Fibroblast of skin of scalp (primary cell): ENCODE measurements at regions not wholly inside any gene's neighbourhood (a gene's known extent, or its start where the extent isn't known, plus 50 kb on each side); places are given as distances from the start of the nearest gene placed in this dataset.
"Not testable (repeated sequence)": the region's sequence is repeated elsewhere in the genome, so short reads cannot be mapped to it uniquely, and the experiment has no call there.

ENCODE experiments used
- DNase-seq: peaks from one replicate; pipeline ENCODE4 v3.0.0-alpha.2; 2013

DNA sequence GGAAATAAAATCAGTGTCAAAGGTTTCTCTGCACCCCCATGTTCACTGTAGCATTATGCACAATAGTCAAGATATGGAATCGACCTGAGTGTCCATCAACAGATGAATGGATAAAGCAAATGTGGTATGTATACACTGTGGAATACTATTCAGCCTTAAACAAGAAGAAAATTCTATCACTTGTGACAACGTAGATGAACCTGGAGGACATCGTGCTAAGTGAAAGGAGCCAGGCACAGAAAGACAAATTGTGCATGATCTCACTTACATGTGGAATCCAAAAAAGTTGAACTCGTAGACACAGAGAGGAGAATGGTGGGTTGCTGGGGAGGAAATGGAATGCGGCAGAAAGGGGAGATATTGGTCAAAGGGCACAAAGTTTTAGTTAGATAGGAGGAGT, 136.3 kb upstream of the ESR1 start:
- no peak for DNase-seq

DNA sequence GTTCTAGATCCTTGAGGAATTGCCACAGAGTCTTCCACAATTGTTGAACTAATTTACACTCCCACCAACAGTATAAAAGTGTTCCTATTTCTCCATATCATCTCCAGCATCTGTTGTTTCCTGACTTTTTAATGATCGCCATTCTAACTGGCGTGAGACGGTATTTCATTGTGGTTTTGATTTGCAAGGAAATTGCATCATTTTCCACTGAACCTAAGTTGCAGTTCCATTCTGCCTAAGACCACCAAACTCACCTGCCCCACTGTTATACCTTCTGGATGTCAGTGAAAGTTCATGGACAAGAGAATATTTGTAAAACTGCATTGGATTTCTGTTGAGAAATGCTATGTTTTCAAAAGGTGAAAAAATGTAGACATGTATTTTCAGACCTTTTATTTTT, 132.9 kb upstream of the ESR1 start:
- DNase-seq: no peak

DNA sequence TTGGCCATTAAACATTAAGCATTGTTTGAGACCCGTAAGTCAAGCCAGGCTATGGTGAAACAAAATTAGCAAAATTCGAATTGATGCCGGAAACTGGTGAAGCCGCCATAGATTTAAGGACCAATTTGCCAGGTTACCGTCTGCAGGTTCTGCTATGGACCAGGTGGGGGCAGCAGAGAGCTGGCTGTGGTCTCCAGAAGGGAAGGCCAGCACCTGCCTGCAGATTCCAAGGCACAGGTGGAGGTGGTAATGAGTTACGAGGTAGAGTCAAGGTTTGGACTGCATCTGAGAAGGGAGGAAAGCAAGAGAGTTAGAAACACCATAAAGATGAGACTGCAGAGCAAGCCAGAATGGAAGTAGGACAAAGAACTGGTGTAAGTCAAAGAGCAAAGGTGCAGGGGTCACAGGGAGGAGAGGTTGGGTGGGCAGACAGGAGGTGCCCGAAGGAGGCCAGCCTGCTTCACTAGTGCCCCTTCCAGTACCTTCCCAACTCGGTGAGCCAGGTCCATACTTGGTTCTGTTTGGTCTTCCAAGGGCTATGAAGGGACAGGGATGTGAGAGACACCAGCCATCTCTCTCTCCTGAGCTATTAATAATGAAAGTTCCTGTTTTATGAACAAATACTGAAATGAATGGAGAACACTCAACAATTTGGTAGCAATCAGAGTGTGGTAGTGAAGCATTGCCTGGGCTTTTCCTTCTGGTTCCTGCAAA, 131.6 kb upstream of the ESR1 start:
- DNase-seq: peak; percentile 21

DNA sequence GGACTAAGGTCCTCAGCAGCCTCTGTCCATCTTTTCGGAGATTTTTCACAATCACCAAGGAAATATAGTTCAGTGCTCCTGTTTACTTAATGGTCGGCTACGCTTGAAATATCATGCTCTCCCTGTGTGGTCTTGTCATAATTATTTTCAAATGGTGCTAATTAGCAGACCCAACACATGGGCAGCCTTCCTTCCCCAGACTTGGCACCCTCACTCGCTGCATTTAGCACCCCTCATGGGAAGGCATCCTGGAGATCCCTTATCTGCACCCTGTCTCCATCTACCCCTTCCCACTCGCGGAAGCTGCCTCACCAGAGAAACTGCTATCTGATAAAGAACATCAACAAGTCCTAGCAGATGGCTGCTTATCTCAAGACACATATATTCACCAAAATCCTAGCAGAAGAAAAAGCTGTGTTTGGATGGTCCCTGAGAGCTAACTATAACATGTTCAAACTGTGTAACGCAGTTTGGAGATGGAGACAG, 131.0 kb upstream of the ESR1 start:
- no peak for DNase-seq

DNA sequence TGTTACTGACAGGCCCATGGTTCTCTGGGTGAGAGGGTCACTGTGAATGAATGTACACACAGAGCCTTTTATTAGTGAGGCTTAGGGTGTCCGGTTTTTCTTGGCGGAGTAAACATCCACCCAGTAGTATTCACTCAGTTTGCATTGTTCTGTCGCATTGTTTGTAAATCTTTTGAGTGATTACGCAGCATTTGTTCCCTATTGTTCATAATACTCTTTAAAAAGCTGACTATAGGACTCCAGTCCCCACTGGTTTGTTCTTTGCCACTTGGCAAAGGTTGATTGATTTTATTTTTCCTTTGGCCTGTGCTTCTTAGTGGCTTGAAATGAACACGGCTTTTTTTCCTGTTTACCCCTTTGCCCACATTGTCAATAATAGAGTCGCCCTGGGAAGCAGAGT, 130.1 kb upstream of the ESR1 start:
- no peak for DNase-seq

DNA sequence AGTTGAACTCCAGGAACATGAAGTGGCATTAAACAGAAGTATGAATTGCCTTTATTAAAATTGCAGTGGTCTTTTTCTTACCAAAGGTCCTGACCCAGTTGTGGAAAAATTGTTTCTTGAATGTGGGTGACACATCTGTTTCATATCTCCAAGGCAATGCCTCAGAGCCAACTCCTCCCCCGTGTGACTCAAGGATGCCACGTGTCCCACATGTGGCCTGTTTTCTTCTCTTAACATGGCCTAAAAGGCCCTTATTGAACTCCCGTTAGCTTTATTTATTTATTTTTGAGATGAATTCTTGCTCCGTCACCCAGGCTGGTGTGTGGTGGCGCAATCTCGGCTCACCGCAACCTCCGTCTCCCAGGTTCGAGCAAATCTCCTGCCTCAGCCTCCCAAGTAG, 128.4 kb upstream of the ESR1 start:
- peak; percentile 65 for DNase-seq

DNA sequence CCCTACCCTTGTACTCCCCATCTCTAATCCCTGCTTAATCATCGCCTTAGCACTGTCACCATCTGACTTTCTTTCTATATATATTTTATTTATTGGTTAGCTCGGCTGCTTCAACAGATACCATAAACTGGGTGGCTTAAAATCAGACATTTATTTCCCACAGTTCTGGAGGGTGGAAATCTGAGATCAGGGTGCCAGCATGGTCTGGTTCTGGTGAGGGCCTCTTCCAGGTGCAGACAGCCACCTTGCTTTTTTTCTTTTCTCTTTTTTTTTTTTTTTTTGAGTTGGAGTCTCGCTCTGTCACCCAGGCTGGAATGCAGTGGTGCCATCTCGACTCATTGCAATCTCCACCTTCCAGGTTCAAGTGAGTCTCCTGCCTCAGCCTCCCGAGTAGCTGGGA, 127.5 kb upstream of the ESR1 start:
- no peak for DNase-seq

DNA sequence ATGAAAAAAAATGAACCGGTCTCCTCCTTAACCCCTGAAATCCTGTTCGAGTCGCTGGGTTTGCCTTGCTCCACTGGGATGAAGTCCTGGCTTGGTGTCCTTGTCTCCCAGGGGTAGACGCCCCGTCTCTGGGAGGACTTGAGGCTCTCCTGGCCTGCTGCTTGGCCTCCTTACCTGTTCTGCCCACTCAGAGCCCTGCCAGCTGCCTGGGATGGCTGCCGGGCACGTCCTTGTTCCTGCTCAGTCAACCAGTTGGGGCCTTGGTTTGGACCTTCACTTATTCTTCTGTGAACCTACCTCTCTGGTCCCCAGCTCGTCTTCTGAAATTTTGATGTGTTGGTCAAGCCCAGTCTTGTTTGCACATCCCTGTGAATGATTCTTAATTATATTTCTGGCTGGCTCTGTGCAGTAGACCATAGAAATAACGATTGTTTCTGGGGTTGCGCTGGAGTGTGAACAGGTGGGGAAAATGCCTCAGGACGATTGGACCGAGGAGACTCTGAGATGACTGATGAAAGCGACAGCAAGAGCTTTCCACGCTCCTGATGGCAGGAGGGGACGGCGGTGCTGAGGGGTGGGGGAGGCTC, 126.5 kb upstream of the ESR1 start:
- no peak for DNase-seq

DNA sequence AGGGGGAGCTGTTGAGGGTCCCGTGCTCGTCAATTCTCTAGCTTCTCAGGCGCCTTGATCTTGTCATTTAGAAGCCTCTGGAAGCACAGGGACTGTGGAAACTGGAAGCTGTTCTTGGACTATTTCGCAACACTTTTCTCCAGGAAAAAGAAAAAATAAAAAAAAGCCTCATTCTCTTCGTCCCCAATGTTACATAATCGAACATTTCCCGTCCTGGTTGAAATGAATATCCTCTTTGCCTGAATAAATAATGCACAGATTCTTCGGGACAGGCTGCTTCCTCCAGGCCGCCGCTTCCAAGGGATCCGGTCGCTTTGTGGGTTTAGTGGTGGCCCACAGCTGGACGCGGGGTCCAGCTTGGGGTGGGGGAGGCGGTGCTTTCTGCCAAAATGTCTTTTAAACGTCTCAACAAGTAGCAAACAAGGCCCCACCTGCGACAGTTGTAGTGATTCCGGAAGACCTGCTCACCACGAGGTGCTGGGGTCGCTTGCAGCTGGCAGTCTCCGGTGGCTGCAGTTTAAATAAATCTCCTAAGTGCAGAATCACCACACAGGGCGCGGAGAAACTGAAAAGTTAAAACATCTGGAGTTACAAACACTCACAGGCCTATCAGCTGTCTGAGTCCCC, 125.9 kb upstream of the ESR1 start:
- DNase-seq: peak; percentile 2

DNA sequence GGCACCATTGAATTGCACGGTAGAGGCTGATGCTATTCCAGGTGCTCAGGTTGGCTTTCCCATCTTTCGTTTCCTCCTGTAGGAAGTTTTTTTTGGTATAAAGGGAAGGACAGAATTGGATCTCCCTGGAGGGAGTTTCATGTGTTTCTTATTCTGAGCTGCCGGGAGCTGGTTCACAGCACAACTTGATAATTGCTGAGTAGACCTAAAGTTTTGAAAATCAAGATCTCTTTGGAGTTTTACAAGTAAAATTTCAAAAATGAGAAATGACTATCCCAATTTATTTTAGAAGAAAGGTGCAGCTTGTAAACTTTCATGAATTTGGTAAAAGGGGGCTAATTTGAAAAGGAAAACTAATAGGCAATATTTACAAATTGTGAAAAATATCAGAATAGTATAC, 125.2 kb upstream of the ESR1 start:
- no peak for DNase-seq

DNA sequence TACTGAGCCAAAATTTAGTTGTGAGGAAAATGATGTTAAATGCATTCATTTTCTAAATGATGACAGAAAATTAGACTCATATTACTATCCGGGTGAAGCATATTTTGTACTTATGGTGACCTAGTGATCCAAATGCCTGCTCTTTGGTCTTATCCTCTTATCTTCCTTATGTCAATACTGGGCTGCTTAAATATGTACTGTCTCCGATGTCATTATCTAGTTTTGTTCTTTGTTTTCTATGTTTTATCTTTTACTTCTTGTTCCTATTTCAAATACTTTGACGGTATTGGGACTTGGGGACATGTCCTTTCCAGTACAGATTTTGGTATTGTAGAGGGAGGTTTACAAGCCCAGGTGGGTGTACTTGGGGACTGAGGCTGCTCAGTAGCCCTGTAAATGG, 124.6 kb upstream of the ESR1 start:
- no peak for DNase-seq

DNA sequence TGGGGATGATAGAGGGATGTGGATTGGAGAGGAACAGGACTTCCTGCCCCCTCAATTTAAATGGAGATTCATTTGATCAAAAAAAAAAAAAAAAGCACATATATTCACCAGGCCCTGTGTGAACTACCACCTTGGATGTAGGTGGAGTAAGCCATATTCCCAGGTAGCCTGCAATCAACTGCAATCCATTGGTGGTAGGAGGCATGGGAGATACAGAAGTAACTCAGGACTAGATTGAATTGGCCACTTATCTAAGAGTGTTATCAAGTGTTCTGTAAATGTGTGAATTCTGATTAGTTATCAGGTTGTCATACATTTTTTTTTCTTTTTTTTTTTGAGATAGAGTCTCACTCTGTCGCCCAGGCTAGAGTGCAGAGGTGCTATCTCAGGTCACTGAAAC, 124.1 kb upstream of the ESR1 start:
- DNase-seq: no peak

DNA sequence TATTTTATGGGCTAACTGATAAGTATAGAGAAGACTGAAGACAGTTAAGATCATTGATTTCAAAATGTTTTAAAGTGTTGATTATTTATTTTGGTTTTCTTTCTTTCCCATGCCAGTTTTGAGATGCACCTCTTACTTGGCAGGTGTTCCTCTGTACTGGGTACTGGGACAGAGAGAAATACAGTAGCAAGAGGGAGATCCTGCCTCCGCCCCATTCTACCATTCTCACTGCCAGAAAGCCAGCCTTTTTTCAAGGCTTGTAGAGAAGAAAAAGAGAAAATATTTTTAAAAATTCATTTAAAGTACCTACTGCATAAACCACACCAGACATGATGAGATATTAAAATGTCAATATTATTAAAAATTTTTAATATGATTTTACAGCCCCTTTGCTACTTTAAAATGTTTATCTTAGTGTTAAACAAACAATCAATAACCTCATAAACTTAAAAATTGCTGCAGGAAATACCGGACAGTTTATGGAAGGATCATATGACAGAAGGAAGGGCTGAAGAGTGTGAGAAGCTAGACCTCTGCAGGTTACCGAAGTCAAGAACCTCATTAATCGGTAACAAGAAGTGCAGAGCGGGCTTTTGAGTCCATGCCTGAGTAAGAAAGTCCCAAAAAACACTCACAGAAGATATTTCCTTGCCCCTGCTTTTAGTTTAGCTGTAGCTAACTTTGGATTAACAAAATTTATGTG, 117.8 kb upstream of the ESR1 start:
- DNase-seq: no peak

DNA sequence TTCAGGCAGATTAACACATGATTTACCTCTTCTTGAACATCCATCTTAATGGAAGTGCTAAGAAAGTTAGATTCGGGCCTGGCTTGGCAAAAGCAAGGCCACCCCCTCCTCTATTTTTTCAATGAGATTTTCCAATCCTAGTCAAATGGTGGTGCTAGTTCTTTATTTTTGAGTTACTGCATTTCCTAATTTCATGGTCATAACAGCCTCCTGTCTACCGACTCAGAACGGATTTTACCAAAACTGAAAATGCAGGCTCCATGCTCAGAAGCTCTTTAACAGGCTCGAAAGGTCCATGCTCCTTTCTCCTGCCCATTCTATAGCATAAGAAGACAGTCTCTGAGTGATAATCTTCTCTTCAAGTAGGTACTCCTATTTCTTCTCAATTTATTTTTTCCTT, 117.2 kb upstream of the ESR1 start:
- no peak for DNase-seq

DNA sequence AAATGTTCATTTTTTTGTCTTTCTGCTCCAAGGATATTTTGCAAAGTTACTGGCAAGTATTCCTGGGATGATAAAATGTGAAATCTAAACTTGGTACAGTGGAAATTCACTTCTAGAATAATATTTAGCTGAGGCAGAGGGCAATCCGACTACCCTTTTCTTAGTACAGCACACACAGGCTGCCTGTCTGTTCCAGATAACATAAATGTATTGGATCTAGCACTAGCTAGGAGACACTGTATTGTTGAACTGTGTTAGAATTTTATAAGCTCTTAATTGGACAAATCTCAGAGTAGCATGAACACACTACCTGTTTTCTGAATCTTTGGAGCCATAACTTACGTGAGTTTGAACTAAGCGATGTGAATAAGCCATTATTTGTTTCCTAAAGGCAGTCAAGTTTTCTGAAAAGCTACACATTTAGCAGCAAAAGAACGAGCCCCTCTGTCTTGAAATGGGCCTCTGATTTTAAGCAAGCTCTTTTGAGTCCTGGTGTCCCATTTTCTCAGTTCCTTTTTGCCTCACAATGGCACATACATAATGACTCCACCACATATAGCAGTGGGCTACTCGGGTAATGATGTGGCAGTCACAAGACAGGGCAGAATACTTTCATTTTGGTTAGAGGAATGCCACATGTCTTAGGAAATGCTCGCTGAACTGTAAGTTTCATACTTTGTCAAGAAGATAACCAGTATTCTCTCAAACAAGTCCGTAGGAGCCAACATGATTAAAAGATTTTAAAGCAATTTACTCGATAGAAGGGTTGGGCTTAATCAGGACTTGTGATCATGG, 116.5 kb upstream of the ESR1 start:
- no peak for DNase-seq

DNA sequence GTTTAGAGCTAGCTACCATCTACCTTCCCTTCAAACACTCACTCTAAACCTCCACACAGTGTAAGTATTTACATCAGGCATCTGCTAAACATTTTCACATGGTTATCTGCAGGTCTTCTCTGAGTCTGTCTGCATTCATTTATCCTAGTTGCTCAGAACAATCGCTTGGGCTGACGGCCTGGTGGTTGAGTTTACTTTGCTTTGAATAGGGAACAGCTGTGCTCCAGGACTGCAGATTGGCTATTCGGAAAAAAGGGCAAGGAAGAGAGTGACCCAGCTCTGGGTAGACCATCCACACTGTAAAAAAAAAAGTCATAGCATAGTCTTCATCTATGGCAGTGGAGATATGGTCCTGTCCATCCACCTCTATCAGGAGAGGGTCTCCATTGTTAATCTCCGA, 115.3 kb upstream of the ESR1 start:
- DNase-seq: no peak

DNA sequence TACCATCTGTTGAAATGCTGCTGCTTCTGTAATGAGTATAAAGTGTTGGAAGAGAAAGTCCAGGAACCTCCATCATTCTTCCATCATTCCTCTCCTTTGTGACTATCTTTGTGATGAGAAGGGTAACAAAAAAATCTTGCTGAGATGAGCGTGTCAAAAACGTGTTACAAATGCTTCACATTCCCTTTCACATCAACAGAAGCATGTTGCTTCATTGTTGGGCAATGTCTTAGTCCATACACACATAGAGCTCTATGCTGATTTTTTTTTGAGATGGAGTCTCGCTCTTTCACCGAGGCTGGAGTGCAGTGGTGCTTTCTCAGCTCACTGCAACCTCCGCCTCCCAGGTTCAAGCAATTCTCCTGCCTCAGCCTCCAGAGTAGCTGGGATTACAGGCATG, 114.1 kb upstream of the ESR1 start:
- DNase-seq: no peak

DNA sequence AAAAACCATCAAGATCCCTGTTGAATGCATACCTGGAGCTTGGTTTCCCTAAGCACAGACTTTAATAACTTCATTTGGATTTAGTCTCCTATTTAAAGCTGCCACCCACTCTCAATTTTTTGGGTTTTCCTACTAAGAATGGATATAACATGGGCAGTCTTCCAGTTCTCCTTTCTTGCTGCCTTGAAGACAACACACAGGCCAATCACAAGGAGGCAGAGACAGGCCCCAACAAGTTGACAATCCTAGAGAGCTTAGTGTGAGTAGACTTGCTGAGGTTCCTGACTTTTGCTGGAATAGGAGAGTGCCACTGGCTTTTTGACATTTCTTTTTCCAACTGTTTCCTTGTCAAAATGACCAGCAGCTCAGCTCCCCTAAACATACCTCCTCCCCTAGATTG, 112.3 kb upstream of the ESR1 start:
- DNase-seq: no peak

DNA sequence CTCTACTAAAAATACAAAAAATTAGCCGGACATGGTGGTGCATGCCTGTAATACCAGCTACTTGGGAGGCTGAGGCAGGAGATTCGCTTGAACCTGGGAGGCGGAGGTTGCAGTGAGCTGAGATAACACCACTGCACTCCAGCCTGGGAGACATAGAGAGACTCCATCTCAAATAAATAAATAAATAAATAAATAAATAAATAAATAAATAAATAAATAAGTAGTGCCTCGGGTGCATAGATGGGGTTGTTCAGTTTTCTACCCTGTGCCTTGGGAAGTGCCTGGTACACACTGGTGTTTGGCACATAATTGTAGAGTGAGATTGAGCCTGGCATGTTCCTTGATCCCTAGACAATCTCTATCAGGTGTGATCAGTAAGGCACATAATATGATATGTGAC, 111.2 kb upstream of the ESR1 start:
- not testable (repeated sequence) for DNase-seq

DNA sequence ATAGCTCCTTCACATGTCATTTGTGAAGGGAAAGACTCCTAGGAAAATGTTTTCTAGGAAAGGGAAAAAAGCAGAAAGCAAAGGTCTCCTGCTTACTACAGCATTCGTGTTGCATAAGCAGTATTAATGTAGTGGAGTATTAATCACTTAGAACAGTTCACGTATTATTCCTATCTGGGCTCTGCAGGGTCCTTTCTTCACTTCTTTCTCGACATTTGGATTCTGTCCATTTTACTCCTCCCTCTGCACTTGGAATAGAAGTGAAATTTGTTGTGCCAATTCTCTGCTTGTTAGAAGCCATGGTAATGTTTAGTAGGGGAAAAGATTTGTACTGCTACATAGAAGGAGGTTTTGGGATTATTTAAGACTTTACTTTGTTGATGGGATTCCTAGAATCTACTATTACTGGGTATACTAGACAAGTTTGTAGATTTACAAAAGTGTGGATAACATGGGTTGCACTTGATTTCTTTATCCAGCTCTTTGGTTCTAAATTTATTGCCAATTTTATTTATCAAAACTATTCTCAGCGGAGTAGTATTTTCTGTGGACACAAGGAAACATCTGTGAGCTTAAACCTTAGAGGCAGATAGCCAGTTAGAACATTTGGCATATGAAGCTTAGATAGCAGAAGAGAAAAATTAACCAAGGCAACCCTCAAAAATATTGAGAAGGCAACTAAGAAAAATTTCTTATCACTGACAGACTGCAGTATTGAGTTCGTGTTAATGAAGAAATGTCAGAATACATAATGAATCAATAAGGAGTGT, 108.4 kb upstream of the ESR1 start:
- DNase-seq: no peak

DNA sequence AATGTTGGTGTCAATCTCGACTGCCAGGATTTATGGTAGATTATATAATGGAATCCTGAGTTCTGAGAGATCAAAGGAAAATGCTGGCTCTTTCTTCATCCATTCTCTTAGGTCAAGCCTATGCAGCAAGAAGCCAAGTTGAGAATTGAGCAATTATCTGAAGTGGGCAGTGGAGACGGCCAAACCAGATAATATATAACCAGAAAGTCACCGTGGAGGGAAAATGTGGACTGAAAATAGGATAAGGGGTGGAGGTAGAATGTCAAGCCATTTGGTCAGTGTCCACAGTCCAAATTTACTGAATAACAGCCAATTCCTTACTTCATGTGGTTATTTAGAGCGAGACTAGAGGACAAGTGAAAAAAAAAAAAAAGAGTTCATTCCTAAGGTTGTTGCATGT, 107.8 kb upstream of the ESR1 start:
- DNase-seq: no peak
